CD8-positive, alpha-beta memory T cell (primary cell): ENCODE measurements at regions not wholly inside any gene's neighbourhood (a gene's known extent, or its start where the extent isn't known, plus 50 kb on each side); places are given as distances from the start of the nearest gene placed in this dataset.

Source experiments
- CTCF ChIA-PET: fragments of 350-600 bp; sonication (Branson Sonifier 250); formaldehyde crosslinking; loops from one replicate; lab custom pipeline; 2021; ENCODE audit warnings: antibody characterized with exemption; lab: Charles Lee
- POLR2A ChIA-PET: fragments of 350-600 bp; sonication (Branson Sonifier 250); formaldehyde crosslinking; loops from one replicate; lab custom pipeline; 2021; ENCODE audit warnings: antibody characterized with exemption; lab: Charles Lee
- DNase-seq, 5 donors: peaks; one replicate each; pipeline versions ENCODE4 v3.0.0 to v3.0.0-alpha.2; 2020 to 2022; ENCODE audit warnings: mixed read lengths in 1 of 5
- H3K27ac ChIP-seq: one replicate; pipeline ENCODE4 v1.7.0; 2013; ENCODE audit warnings: low read depth, mild to moderate bottlenecking, low read length, moderate library complexity
- H3K27me3 ChIP-seq: 2 replicates; pipeline ENCODE4 v1.7.0; 2013; ENCODE audit warnings: low read length, mild to moderate bottlenecking; ENCODE audit not compliant: insufficient read depth, poor library complexity, severe bottlenecking
- H3K36me3 ChIP-seq: 2 replicates; pipeline ENCODE4 v1.7.0; 2013; ENCODE audit warnings: mild to moderate bottlenecking, low read length, moderate library complexity; ENCODE audit not compliant: insufficient read depth
- H3K4me1 ChIP-seq: 2 replicates; pipeline ENCODE4 v1.7.0; 2013; ENCODE audit warnings: mild to moderate bottlenecking, low read length, moderate library complexity; ENCODE audit not compliant: insufficient read depth
- H3K4me3 ChIP-seq: 2 replicates; pipeline ENCODE4 v1.7.0; 2013; ENCODE audit warnings: mild to moderate bottlenecking, low read length
- H3K9me3 ChIP-seq: 2 replicates; pipeline ENCODE4 v1.7.0; 2013; ENCODE audit warnings: mild to moderate bottlenecking, low read length
- H3K27ac Mint-ChIP-seq, 8 donors: one replicate each; pipeline ENCODE4 v1.8.0; 2020 to 2021; ENCODE audit warnings: mixed read lengths in 8 of 8, mild to moderate bottlenecking in 6 of 8, inconsistent platforms in 3 of 8, moderate library complexity in 3 of 8
- H3K27me3 Mint-ChIP-seq, 2 donors: one replicate each; pipeline ENCODE4 v1.8.0; 2020 to 2021; ENCODE audit warnings: mixed read lengths in 2 of 2, mild to moderate bottlenecking in 1 of 2, moderate library complexity in 1 of 2
- H3K36me3 Mint-ChIP-seq, 3 donors: one replicate each; pipeline ENCODE4 v1.8.0; 2020 to 2021; ENCODE audit warnings: mixed read lengths in 3 of 3, inconsistent platforms in 1 of 3, mild to moderate bottlenecking in 1 of 3
- H3K4me1 Mint-ChIP-seq, 3 donors: one replicate each; pipeline ENCODE4 v1.8.0; 2020 to 2021; ENCODE audit warnings: mixed read lengths in 3 of 3, inconsistent platforms in 1 of 3, mild to moderate bottlenecking in 1 of 3
- H3K4me3 Mint-ChIP-seq, 7 donors: one replicate each; pipeline ENCODE4 v1.8.0; 2020 to 2021; ENCODE audit warnings: mixed read lengths in 7 of 7, mild to moderate bottlenecking in 6 of 7, moderate library complexity in 4 of 7, inconsistent platforms in 2 of 7
- H3K9me3 Mint-ChIP-seq, 5 donors: one replicate each; pipeline ENCODE4 v1.8.0; 2020 to 2022; ENCODE audit warnings: mixed read lengths in 5 of 5, mild to moderate bottlenecking in 3 of 5, moderate library complexity in 2 of 5, inconsistent platforms in 1 of 5

GRCh38 chr4:81951891-81952455 lies 421.8 kb downstream of the HNRNPD start:
- Mint-ChIP-seq H3K4me1 (no peaks in the 10 kb centered on the region), H3K4me3 (no peak overlapping the region), H3K27me3 (peaks cover 2 to 35% of the 10 kb centered on the region in 2 donors), H3K27ac (no peak overlapping the region), H3K36me3 (no peaks in the 10 kb centered on the region), H3K9me3 (no peaks in the 10 kb centered on the region)
- ChIA-PET POLR2A (no interaction called here), CTCF (interaction anchor here (1.1 kb wide), 1 partner anchor 38 kb away, joined by 3 read pairs; no protein-coding TSS in a partner anchor)
- Histone ChIP-seq H3K4me3 (no peak overlapping the region), H3K36me3 (no peaks in the 10 kb centered on the region), H3K27me3 (no peaks in the 10 kb centered on the region), H3K27ac (no peak overlapping the region), H3K4me1 (no peaks in the 10 kb centered on the region), H3K9me3 (no peaks in the 10 kb centered on the region)
- no peak for DNase-seq

DNA sequence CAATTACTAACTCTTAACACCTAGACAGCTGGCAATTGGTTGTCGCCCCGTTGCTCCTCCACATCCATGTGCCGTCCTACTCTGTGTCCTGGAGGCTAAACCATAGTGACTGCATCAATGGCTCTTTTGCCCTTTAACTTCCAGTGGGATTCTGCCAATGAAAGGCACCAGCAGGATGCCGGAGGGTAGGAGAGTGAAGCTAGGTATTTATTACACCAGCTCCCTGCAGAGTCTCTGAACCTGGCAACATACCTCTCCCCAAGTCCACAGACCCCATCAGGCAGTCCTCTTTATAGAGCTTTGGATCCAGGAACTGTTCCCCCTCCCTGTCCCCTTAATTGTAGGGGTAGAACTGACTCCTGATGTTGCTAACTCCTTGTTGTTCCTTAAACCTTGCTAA lies 426.8 kb downstream of the HNRNPD start:
- POLR2A ChIA-PET = no interaction called here
- no peak overlapping the region for H3K27ac Mint-ChIP-seq
- Histone ChIP-seq H3K4me3 (no peak overlapping the region), H3K36me3 (no peaks in the 10 kb centered on the region), H3K9me3 (no peaks in the 10 kb centered on the region), H3K27ac (no peak overlapping the region), H3K4me1 (no peaks in the 10 kb centered on the region), H3K27me3 (no peaks in the 10 kb centered on the region)
- H3K27me3 Mint-ChIP-seq = peaks cover 4 to 22% of the 10 kb centered on the region in 2 donors
- no peak overlapping the region for H3K4me3 Mint-ChIP-seq
- H3K36me3 Mint-ChIP-seq = no peaks in the 10 kb centered on the region
- CTCF ChIA-PET = no interaction called here
- H3K9me3 Mint-ChIP-seq = no peaks in the 10 kb centered on the region
- DNase-seq = no peak
- H3K4me1 Mint-ChIP-seq = no peaks in the 10 kb centered on the region

DNA sequence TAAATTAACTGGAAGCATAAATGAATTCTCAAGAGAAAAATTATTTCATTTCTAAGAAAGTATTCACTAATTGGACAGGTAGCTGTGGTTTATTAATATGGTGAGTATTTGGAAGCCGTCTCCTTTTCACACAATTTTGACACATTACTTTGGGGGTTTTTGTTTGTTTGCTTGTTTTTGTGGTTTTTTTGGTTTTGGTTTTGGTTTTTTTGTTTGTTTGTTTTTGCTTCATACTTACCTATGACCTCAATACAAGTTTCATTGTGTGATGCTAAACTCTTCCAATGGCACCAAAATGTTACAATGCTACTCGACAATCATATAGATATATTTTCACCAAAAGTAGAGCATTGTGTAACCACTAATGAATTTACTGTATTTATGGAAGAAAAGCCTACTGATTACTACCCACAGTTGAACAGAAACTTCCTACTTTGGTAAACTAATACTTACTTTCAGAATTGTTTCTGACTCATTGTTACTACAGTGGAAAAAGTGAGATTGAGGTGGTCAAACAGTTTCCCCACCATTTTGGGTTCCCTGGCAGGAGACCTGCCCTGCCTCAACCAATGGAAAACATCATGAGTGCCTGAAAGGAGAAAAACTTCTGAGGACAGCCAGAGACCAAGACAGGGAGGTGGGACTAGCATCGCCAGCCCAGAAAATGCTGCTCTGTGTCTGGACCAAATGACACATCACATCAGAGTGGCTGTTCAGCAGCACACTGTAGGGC lies 443.1 kb downstream of the HNRNPD start:
- no peak for DNase-seq
- Mint-ChIP-seq H3K4me1 (no peaks in the 10 kb centered on the region), H3K9me3 (peaks cover 0 to 4% (median 2%) of the 10 kb centered on the region in 5 donors), H3K36me3 (no peaks in the 10 kb centered on the region), H3K27ac (no peak overlapping the region), H3K4me3 (no peak overlapping the region), H3K27me3 (peaks cover 7 to 9% of the 10 kb centered on the region in 2 donors)
- no peaks in the 10 kb centered on the region for H3K4me1 ChIP-seq
- ChIA-PET CTCF (interaction anchor here (1.9 kb wide), 1 partner anchor 18 kb away, joined by 7 read pairs; no protein-coding TSS in a partner anchor), POLR2A (no interaction called here)
- no peak overlapping the region for H3K4me3 ChIP-seq
- H3K27ac ChIP-seq = no peak overlapping the region
- H3K36me3 ChIP-seq = no peaks in the 10 kb centered on the region
- H3K9me3 ChIP-seq = no peaks in the 10 kb centered on the region
- no peaks in the 10 kb centered on the region for H3K27me3 ChIP-seq

GRCh38 chr4:81923140-81923539 lies 450.7 kb downstream of the HNRNPD start:
- no peaks in the 10 kb centered on the region for H3K9me3 ChIP-seq
- ChIA-PET POLR2A (no interaction called here), CTCF (no interaction called here)
- DNase-seq = no peak
- H3K4me3 Mint-ChIP-seq = no peak overlapping the region
- H3K27ac Mint-ChIP-seq = no peak overlapping the region
- no peak overlapping the region for H3K27ac ChIP-seq
- H3K4me1 ChIP-seq = no peaks in the 10 kb centered on the region
- peaks cover 0 to 1% (median 0%) of the 10 kb centered on the region in 3 donors for H3K36me3 Mint-ChIP-seq
- no peak overlapping the region for H3K4me3 ChIP-seq
- H3K36me3 ChIP-seq = no peaks in the 10 kb centered on the region
- H3K27me3 Mint-ChIP-seq = peaks cover 11 to 29% of the 10 kb centered on the region in 2 donors
- no peaks in the 10 kb centered on the region for H3K27me3 ChIP-seq
- H3K4me1 Mint-ChIP-seq = no peaks in the 10 kb centered on the region
- no peaks in the 10 kb centered on the region for H3K9me3 Mint-ChIP-seq

DNA sequence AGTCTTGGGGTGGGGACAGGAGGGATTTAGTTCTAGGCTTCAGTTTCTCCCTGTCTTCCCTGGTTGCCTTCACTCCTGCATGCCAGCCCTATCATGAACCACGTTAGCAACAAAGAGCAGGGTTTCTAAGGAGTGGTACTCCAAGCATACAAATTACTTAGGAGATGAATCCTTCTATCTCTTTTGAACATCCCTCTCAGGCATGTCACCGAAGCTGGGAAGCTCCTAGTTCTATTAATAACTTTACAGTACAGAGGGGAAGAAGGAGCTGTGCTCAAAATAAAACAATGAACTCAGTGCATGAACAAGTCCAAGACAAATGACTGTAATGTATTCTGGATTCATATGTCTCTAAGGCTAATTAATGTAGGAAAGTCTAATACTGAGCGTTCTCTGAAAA lies 450.6 kb upstream of the RASGEF1B start:
- H3K9me3 ChIP-seq = no peaks in the 10 kb centered on the region
- no peak for DNase-seq
- peaks cover 0 to 1% (median 0%) of the 10 kb centered on the region in 3 donors for H3K36me3 Mint-ChIP-seq
- H3K27me3 Mint-ChIP-seq = peaks cover 11 to 29% of the 10 kb centered on the region in 2 donors
- H3K9me3 Mint-ChIP-seq = no peaks in the 10 kb centered on the region
- no peaks in the 10 kb centered on the region for H3K36me3 ChIP-seq
- no peak overlapping the region for H3K4me3 ChIP-seq
- POLR2A ChIA-PET = no interaction called here
- H3K4me3 Mint-ChIP-seq = no peak overlapping the region
- H3K4me1 Mint-ChIP-seq = no peaks in the 10 kb centered on the region
- no peak overlapping the region for H3K27ac ChIP-seq
- H3K27me3 ChIP-seq = no peaks in the 10 kb centered on the region
- CTCF ChIA-PET = no interaction called here
- H3K27ac Mint-ChIP-seq = no peak overlapping the region
- H3K4me1 ChIP-seq = no peaks in the 10 kb centered on the region

DNA sequence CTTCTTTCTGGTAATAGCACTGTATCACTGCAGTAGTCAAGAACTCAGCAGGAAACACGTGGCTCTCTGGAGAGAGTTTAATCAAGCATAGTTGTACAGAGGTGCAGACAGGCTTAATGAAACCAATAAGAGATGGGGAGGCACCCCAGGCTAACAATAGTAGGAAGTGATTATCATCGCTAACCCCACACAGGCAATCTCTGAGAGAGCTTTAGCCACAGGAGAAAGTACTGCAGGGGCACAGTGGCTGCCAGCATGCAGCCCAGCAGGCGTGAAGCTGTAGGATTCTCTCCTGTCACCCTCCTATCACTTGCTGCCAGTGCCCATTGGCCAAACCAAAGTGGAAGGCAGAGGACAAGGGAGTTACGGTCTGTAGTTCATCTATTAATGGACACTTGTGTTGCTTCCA lies 450.0 kb upstream of the RASGEF1B start:
- no peak overlapping the region for H3K27ac Mint-ChIP-seq
- CTCF ChIA-PET = no interaction called here
- Histone ChIP-seq H3K4me1 (no peaks in the 10 kb centered on the region), H3K4me3 (no peak overlapping the region), H3K27ac (no peak overlapping the region), H3K9me3 (no peaks in the 10 kb centered on the region), H3K27me3 (no peaks in the 10 kb centered on the region), H3K36me3 (no peaks in the 10 kb centered on the region)
- POLR2A ChIA-PET = no interaction called here
- DNase-seq = no peak
- peaks cover 11 to 26% of the 10 kb centered on the region in 2 donors for H3K27me3 Mint-ChIP-seq
- H3K4me3 Mint-ChIP-seq = no peak overlapping the region
- no peaks in the 10 kb centered on the region for H3K9me3 Mint-ChIP-seq
- H3K36me3 Mint-ChIP-seq = peaks cover 0 to 1% (median 0%) of the 10 kb centered on the region in 3 donors
- no peaks in the 10 kb centered on the region for H3K4me1 Mint-ChIP-seq

GRCh38 chr4:81919810-81920209 lies 448.1 kb upstream of the RASGEF1B start:
- Histone ChIP-seq H3K4me1 (no peaks in the 10 kb centered on the region), H3K36me3 (no peaks in the 10 kb centered on the region), H3K4me3 (no peak overlapping the region), H3K27ac (no peak overlapping the region), H3K27me3 (no peaks in the 10 kb centered on the region), H3K9me3 (no peaks in the 10 kb centered on the region)
- CTCF ChIA-PET = no interaction called here
- POLR2A ChIA-PET = no interaction called here
- DNase-seq = no peak
- Mint-ChIP-seq H3K27me3 (peaks cover 5 to 24% of the 10 kb centered on the region in 2 donors), H3K27ac (no peak overlapping the region), H3K4me3 (no peak overlapping the region), H3K9me3 (no peaks in the 10 kb centered on the region), H3K4me1 (no peaks in the 10 kb centered on the region), H3K36me3 (peaks cover 0 to 1% (median 0%) of the 10 kb centered on the region in 3 donors)

GRCh38 chr4:81919223-81919622 lies 447.5 kb upstream of the RASGEF1B start:
- peaks cover 0 to under 1% (median 0%) of the 10 kb centered on the region in 3 donors for H3K36me3 Mint-ChIP-seq
- Histone ChIP-seq H3K36me3 (no peaks in the 10 kb centered on the region), H3K27ac (no peak overlapping the region), H3K4me3 (no peak overlapping the region), H3K27me3 (no peaks in the 10 kb centered on the region), H3K4me1 (no peaks in the 10 kb centered on the region), H3K9me3 (no peaks in the 10 kb centered on the region)
- H3K27ac Mint-ChIP-seq = no peak overlapping the region
- DNase-seq = no peak
- no peak overlapping the region for H3K4me3 Mint-ChIP-seq
- ChIA-PET CTCF (no interaction called here), POLR2A (no interaction called here)
- H3K27me3 Mint-ChIP-seq = peaks cover 6 to 20% of the 10 kb centered on the region in 2 donors
- H3K9me3 Mint-ChIP-seq = no peaks in the 10 kb centered on the region
- H3K4me1 Mint-ChIP-seq = no peaks in the 10 kb centered on the region
